Right renal cortex interstitium (tissue), 3 donors: ENCODE measurements at regions not wholly inside any gene's neighbourhood (a gene's known extent, or its start where the extent isn't known, plus 50 kb on each side); places are given as distances from the start of the nearest gene placed in this dataset.
A peak's percentile ranks its signal among the peaks of the same experiment; 100 is the strongest.

ENCODE experiments used
- DNase-seq, 3 donors: peaks; one replicate each; pipeline ENCODE4 v3.0.0-alpha.2; 2013; ENCODE audit warnings: low read depth in 3 of 3, low spot score in 2 of 3

DNA sequence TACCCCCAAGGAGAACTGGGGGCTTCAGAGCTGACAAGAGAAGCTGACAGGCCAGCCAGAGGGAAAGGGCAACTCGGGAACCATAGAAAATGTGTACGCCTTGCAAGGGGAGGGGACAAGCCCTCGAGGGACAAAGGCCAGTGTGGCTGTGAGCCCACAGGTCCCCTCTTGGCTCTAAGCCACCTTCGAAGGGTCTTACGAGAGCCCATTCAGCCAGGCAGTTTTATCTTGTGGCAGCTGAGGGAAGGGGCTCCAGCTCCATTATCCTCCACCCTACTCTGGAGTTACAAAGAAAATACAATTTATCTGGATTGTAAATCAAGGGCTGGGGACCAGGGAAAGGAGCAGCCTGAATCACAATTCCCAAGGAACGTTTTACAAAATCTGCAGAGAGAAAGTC lies 159.5 kb upstream of the ZMIZ1 start:
- DNase-seq: no peak

- no peak for DNase-seq
Observed at GRCh38 chr10:78910021-78910420, 158.7 kb upstream of the ZMIZ1 start.

- no peak for DNase-seq
Observed at GRCh38 chr10:78910476-78910875, 158.3 kb upstream of the ZMIZ1 start.

GRCh38 chr10:78910886-78911285 lies 157.9 kb upstream of the ZMIZ1 start:
- DNase-seq: no peak

DNA sequence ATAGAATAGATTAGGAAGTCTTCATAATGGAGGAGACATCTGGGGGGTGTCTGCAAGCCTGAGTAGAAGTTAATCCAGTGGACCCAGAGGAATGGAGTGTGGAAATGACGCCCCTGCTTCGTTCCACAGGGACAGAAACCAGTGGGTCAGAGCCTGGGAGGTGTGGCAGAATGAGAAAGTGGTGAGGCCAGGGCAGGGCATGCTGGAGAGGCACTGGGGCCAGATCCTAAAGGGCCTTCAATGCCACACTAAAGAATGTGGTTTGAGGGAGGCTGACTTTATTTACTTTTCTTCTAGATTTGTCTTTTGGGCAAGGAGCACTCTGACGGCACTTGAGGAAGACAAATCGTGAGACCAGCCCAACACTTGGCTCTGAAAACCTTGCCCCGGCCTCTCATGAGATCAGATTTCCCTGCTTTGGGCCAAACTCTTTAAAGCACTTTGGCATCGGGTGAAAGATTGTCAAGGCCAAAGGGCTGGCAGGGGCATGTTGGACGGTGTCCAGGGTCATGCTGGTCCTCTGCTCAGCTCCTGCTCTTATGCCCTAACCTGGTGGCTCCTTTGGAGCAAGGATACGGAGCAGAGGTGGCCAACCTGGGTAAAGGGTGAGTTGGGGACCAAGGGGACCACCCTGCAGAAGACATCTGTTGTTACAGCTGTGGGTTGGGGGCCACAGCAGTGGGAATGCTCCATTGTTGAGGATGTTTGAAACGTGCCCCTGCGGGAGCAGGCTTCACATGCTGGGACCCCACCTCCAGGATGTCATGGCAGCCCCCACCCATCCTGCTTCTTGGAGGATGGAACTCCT lies 157.0 kb upstream of the ZMIZ1 start:
- DNase-seq: no peak

- no peak for DNase-seq
Observed at GRCh38 chr10:78912361-78913218, 156.2 kb upstream of the ZMIZ1 start.

GRCh38 chr10:78913219-78914059 lies 155.3 kb upstream of the ZMIZ1 start:
- peak in 1 of 3 donors; percentile 36 for DNase-seq

DNA sequence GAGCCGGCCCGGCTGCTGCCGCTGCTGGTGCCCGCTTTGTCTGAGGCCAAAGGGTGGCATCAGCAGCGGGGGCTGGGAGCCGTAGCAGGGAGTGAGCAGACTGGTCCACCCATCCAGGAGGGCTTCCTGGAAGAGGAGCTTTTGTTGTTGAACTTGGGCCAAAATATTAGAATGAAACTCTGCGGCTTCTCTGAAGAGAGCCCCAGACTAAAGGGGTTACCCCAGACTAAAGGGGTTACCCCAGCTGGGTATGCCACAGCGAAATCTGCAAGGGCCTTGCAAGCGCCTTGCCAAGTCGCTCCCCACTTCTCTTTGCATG lies 154.7 kb upstream of the ZMIZ1 start:
- no peak for DNase-seq

DNA sequence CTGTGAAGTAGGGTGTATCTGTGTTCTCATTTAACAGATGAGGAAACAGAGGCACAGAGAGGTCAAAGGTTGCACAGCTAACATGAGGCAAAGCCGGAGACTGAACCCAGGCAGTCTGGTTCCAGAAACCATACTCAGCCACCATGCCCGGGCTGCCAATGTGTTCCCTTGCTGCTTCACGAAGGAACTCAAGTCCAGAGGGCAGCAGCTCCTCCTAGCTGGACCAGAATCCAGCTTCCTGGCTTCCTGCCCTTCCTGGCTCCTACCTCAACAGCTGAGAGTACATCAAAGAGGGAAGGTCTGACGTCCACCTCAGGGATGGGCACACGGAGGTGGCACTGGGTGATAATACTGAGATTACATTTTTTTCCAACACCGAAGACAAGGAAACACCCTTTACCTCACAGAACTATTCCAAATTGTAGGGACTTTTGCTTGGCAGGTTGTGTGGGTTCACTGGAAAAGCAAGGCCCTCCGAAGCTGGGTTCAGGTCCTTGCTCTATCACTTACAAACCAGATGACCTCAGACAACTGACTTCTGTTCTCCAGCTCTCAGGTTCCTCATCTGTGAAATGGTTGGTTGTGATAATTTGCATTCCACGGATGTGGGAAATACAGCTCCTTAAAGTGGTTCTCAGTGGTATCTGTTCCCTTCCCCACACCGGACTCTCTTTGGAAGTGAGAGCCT lies 154.1 kb upstream of the ZMIZ1 start:
- DNase-seq: no peak

GRCh38 chr10:78915190-78915518 lies 153.6 kb upstream of the ZMIZ1 start:
- DNase-seq: no peak

DNA sequence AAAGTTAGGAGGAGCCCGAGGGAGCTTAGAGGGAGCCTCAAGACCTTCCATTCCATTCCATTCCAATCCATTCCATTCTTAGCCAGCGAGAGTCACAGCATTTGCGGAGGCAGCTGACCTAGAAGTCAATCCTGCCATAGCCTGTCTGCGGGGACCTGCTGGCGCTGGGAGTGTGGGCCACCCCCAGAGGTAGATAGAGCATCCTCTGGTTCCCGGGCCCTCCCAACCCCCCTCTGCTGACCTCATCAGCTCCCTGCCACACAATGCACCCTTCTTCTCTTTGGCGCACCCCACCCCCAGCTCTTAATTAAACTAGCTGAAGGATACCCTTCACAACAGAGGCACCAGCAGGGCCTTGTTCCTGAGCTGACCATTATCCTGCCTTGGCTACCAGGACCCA lies 152.5 kb upstream of the ZMIZ1 start:
- no peak for DNase-seq

GRCh38 chr10:78919181-78919966 lies 149.4 kb upstream of the ZMIZ1 start:
- DNase-seq: peak in 1 of 3 donors; percentile 69

DNA sequence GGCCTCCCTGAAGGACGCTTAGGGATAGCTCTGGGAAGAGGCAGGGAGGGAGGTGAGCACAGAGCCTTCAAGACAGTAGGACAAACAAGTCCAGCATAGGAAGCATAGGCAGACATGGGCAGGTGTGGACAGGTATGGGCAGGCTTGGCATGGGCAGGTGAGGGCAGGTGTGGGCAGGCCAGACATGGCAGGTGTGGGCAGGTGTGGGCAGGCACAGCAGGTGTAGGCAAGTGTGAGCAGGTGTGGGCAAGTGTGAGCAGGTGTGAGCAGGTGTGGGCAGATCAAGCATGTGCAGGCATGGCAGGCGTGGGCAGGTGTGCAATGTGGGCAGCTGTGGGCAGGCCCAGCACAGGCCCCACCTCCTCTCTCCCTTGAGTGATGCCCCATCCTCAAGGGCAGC lies 148.8 kb upstream of the ZMIZ1 start:
- no peak for DNase-seq

- DNase-seq: no peak
Observed at GRCh38 chr10:78921895-78922294, 146.9 kb upstream of the ZMIZ1 start.

DNA sequence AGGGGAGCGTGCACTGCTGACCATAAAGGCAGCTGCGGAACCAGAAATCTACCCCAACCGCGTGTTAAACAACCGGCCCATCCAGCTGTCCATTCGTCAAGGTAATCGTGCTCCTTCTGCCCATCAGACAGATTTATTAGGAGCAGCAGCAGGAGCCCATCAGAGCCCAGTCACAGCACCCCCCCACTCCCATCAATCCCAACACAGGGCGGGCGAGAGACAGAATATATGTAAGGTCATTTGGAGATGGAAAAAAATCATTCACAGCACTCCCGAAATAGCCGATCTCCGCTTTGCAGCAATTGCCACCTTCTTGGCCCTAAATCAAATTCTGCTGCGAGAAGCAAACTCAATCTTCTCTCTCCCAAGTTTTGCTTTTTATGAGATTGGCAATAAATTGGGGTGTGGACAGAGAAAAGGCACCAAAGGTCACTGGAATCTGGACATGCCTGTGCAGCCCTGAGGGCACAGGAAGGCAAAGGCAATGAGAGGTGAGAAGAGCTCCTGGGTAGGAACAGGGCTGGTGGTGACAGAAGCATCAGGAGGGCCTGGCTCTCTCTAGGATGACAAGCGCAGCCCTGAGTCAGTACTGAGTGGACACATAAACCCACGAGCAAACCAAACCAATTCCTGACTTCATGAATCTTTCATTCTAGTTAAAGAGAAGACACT lies 145.0 kb upstream of the ZMIZ1 start:
- no peak for DNase-seq

DNA sequence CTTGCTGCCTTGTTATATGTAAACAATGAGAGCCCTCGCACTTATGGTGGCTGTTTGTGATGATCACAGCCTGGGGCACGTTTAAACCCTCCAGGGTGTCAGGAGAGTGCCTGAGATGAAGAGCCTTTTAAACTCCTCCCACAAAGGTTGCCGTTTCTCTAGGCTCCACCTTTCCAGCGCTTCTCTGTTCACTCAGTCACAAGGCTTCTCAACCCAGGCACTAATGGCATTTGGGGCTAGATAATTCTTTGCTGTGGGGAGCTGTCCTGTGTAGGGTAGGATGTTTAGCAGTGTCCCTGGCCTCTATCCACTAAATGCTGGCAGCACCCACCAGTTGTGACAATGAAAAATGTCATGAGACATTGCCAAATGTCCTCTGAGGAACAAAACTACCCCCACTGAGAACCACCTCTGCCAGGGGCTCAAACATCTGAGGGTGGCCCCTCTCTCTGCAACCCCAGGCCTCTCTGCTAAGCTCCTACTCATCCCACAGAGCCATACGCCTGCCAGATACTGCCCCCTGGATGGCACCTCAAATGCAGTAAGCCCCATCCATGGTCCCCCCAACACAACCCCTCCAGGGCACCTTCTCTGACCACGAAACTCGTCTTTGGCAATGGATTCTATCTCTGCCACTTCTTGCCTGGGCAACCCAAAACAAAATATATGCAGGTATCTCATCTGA lies 144.3 kb upstream of the ZMIZ1 start:
- no peak for DNase-seq

GRCh38 chr10:78925275-78925674 lies 143.5 kb upstream of the ZMIZ1 start:
- no peak for DNase-seq

DNA sequence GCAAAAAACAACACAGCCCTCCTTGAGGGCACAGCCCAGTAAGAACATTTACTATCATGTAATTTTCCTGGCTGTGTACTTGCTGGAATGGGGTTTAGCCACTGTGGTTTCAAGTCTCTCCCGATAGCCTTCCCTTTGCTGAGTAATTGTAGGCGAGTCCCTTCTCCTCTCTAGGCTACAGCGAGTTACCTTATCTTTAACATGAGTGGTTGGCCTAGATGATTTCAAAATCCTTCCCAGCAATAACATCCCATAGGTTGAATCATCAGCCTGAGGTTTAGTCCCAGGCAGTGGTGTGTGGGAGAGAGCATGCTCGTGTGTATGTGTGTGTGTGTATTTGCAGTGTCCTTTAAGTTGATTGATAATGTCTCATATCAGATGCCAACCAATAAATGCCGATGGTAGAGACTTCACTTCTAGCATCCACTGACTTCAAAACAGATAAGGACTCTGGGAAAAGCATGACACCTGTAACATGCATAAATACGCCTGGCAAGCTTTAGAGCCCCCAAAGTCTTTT lies 142.9 kb upstream of the ZMIZ1 start:
- no peak for DNase-seq
